C4-2B (cell line): ENCODE measurements at regions not wholly inside any gene's neighbourhood (a gene's known extent, or its start where the extent isn't known, plus 50 kb on each side); places are given as distances from the start of the nearest gene placed in this dataset.
"Not testable (repeated sequence)": the region's sequence is repeated elsewhere in the genome, so short reads cannot be mapped to it uniquely, and the experiment has no call there.

Experiments used
- ZFX ChIP-seq: fragments of 450-650 bp; IDR thresholded peaks from 2 replicates; pipeline ENCODE4 v1.6.1; 2017
- TF ChIP-seq, protein P1 (sequence below): fragments of 450-650 bp; conservative IDR thresholded peaks from 2 replicates; pipeline ENCODE4 v1.5.1; 2017; ENCODE audit warnings: mild to moderate bottlenecking

DNA sequence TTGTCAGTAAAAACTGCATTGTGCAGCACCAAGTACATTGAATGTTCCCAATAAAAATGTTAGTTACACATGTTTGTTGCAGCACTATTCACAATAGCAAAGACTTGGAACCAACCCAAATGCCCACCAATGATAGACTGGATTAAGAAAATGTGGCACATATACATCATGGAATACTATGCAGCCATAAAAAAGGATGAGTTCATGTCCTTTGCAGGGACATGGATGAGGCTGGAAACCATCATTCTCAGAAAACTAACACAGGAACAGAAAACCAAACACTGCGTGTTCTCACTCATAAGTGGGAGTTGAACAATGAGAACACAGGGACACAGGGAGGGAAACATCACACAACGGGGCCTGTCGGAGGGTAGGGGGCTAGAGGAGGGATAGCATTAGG lies 401.3 kb upstream of the NR5A2 start:
- TF ChIP-seq, protein P1, sequence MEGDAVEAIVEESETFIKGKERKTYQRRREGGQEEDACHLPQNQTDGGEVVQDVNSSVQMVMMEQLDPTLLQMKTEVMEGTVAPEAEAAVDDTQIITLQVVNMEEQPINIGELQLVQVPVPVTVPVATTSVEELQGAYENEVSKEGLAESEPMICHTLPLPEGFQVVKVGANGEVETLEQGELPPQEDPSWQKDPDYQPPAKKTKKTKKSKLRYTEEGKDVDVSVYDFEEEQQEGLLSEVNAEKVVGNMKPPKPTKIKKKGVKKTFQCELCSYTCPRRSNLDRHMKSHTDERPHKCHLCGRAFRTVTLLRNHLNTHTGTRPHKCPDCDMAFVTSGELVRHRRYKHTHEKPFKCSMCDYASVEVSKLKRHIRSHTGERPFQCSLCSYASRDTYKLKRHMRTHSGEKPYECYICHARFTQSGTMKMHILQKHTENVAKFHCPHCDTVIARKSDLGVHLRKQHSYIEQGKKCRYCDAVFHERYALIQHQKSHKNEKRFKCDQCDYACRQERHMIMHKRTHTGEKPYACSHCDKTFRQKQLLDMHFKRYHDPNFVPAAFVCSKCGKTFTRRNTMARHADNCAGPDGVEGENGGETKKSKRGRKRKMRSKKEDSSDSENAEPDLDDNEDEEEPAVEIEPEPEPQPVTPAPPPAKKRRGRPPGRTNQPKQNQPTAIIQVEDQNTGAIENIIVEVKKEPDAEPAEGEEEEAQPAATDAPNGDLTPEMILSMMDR = not testable (repeated sequence)
- TF ChIP-seq ZFX = not testable (repeated sequence)
